ENCODE measurements at regions not wholly inside any gene's neighbourhood (a gene's known extent, or its start where the extent isn't known, plus 50 kb on each side); places are given as distances from the start of the nearest gene placed in this dataset.

DNA sequence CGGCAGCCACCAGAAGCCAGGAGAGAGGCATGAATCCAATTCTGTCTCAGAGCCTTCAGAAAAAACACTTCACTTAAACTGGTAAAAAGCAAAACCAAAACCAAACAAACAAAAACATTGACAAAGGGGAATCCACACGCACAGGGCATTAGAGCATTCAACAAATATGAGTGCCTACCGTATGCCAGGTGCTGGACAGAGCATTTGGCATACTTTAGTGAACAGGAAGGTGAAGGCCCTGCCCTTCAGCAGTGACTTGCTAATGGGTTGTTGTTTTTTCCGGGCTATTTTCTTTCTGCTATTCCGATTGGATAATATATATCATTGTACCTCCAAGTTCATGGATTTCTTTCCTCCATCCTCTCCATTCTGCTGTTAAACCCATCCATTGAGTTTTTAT, 71.7 kb upstream of the RUFY1 start:
- Histone ChIP-seq H3K9me3 (ENCODE audit: control insufficient read depth, insufficient read depth, low read length) (peaks cover 6% of the 10 kb centered on the region), H3K27me3 (ENCODE audit: control insufficient read depth, insufficient read depth, low read length) (no peaks in the 10 kb centered on the region), H3K27ac (ENCODE audit: low read depth, low read length) (no peak overlapping the region), H3K4me3 (ENCODE audit: low read depth, low read length) (no peak overlapping the region)
- no peak for DNase-seq (ENCODE audit: low read depth, low spot score)
- CTCF ChIA-PET: no interaction called here
- POLR2A ChIA-PET: no interaction called here
- TF ChIP-seq, protein P1, sequence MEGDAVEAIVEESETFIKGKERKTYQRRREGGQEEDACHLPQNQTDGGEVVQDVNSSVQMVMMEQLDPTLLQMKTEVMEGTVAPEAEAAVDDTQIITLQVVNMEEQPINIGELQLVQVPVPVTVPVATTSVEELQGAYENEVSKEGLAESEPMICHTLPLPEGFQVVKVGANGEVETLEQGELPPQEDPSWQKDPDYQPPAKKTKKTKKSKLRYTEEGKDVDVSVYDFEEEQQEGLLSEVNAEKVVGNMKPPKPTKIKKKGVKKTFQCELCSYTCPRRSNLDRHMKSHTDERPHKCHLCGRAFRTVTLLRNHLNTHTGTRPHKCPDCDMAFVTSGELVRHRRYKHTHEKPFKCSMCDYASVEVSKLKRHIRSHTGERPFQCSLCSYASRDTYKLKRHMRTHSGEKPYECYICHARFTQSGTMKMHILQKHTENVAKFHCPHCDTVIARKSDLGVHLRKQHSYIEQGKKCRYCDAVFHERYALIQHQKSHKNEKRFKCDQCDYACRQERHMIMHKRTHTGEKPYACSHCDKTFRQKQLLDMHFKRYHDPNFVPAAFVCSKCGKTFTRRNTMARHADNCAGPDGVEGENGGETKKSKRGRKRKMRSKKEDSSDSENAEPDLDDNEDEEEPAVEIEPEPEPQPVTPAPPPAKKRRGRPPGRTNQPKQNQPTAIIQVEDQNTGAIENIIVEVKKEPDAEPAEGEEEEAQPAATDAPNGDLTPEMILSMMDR (IDR thresholded peaks at IDR 0.05; ENCODE audit: low read depth, low read length): no peak

DNA sequence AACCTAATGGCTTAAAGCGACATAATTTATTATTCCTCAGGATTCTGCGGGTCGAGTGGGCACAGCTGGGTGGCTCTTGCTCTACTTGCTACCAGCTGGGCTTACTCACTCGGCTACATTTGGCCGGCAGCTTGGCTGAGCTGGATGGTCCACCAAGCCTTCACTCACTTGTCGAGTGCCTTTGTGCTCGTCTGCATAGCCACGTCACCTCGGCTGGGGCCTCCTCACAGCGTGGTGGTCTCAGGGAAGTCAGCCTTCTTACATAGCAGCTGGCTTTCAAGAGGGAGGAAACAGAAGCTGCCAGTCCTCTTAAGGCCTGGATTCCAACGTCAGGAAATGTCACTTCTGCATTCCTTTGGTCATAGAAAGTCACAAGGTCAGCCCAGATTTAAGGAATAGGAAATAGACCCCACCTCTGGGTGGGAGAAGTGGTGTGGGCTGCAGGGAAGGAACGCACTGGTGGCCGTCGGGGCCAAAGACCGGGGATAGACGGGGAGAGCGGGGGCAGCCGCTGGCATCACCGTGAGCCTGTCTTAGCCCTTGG, 75.1 kb upstream of the RUFY1 start:
- Histone ChIP-seq H3K4me3 (ENCODE audit: low read depth, low read length) (no peak overlapping the region), H3K27ac (ENCODE audit: low read depth, low read length) (no peak overlapping the region), H3K27me3 (ENCODE audit: control insufficient read depth, insufficient read depth, low read length) (no peaks in the 10 kb centered on the region), H3K9me3 (ENCODE audit: control insufficient read depth, insufficient read depth, low read length) (peaks cover 16% of the 10 kb centered on the region)
- CTCF ChIA-PET: interaction anchor here (1.0 kb wide), 1 partner anchor 18 kb away, joined by 3 read pairs; no protein-coding TSS in a partner anchor
- no peak for DNase-seq (ENCODE audit: low read depth, low spot score)
- POLR2A ChIA-PET: no interaction called here
- TF ChIP-seq, protein P1 (IDR thresholded peaks at IDR 0.05; ENCODE audit: low read depth, low read length): no peak

DNA sequence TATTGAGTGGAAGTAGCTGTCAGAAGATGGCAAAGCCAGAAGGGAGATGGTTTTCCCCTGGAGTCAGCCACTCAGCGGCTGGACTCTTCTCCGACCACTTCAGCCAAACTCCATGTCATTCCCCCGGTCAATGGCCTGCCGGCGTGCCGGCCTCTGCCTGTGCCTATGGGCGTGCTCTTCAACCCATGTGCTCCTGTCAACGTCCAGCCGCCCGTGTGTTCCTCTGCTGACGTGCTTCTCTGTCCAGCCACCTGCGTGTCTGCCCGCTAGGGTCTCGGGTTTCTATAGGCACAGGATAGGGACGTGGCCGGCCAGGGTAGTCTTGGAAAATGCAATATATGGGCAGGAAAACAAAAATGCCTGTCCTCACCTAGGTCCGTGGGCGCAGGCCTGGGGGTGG, 77.7 kb upstream of the RUFY1 start:
- Histone ChIP-seq H3K27ac (ENCODE audit: low read depth, low read length) (no peak overlapping the region), H3K9me3 (ENCODE audit: control insufficient read depth, insufficient read depth, low read length) (peaks cover 35% of the 10 kb centered on the region), H3K27me3 (ENCODE audit: control insufficient read depth, insufficient read depth, low read length) (no peaks in the 10 kb centered on the region), H3K4me3 (ENCODE audit: low read depth, low read length) (no peak overlapping the region)
- ChIA-PET CTCF (no interaction called here), POLR2A (no interaction called here)
- TF ChIP-seq, protein P1 (IDR thresholded peaks at IDR 0.05; ENCODE audit: low read depth, low read length): no peak
- no peak for DNase-seq (ENCODE audit: low read depth, low spot score)

DNA sequence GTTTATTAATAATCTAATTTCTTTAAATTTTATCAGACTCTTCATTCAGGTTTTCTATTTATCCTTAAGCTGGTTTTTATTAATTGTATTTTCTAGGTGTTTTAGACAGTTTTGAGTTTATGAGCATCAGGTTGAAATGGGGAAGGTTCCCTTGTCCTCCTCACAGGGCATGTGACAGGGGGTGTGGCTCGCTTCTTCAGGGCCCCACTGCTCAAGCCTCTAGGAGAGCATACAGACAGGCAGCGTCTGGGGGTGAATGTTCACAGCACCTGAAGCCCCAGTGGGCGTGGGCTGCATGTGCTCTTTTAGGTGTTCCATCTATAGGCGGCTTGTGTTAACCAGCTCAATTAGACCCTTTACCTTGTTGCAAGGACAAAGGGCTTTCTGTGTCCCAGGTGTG, 78.2 kb upstream of the RUFY1 start:
- TF ChIP-seq, protein P1 (IDR thresholded peaks at IDR 0.05; ENCODE audit: low read depth, low read length): no peak
- H3K27ac ChIP-seq (ENCODE audit: low read depth, low read length): no peak overlapping the region
- H3K9me3 ChIP-seq (ENCODE audit: control insufficient read depth, insufficient read depth, low read length): peaks cover 39% of the 10 kb centered on the region
- H3K4me3 ChIP-seq (ENCODE audit: low read depth, low read length): no peak overlapping the region
- no peak for DNase-seq (ENCODE audit: low read depth, low spot score)
- H3K27me3 ChIP-seq (ENCODE audit: control insufficient read depth, insufficient read depth, low read length): no peaks in the 10 kb centered on the region
- CTCF ChIA-PET: no interaction called here
- POLR2A ChIA-PET: no interaction called here

DNA sequence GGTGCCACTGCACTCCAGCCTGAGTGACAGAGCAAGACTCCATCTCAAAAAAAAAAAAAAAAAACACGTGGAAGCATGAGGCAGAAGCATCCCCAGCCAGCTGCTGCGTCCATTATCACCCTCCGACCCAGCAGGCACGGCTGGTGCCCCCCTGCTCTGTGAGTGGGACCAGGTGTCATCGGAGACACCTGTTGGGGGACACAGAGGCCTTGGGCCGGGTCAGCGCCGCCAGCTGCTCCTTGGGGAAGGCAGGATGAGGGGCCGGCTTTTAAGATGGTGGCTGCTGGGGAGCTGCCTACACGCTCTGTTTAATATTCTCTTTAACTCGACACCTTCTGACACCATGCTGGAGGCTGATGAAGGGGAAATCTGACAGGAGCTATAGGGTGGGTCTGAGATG, 80.2 kb upstream of the RUFY1 start:
- DNase-seq (ENCODE audit: low read depth, low spot score): no peak
- TF ChIP-seq, protein P1 (IDR thresholded peaks at IDR 0.05; ENCODE audit: low read depth, low read length): no peak
- ChIA-PET CTCF (no interaction called here), POLR2A (no interaction called here)
- H3K27ac ChIP-seq (ENCODE audit: low read depth, low read length): no peak overlapping the region
- no peak overlapping the region for H3K4me3 ChIP-seq (ENCODE audit: low read depth, low read length)
- peaks cover 42% of the 10 kb centered on the region for H3K9me3 ChIP-seq (ENCODE audit: control insufficient read depth, insufficient read depth, low read length)
- H3K27me3 ChIP-seq (ENCODE audit: control insufficient read depth, insufficient read depth, low read length): no peaks in the 10 kb centered on the region

Measured in AG04450 (cell line).